Activated T-cell treated with anti-CD3 and anti-CD28 coated beads, Interleukin-2, amount 50 U/mL, for 48 hours (primary cell): ENCODE measurements at regions not wholly inside any gene's neighbourhood (a gene's known extent, or its start where the extent isn't known, plus 50 kb on each side); places are given as distances from the start of the nearest gene placed in this dataset.
A peak's percentile ranks its signal among the peaks of the same experiment; 100 is the strongest.

Experiments
- DNase-seq, 2 experiments: peaks; one replicate each; pipeline ENCODE4 v3.0.0-alpha.2; 2020

DNA sequence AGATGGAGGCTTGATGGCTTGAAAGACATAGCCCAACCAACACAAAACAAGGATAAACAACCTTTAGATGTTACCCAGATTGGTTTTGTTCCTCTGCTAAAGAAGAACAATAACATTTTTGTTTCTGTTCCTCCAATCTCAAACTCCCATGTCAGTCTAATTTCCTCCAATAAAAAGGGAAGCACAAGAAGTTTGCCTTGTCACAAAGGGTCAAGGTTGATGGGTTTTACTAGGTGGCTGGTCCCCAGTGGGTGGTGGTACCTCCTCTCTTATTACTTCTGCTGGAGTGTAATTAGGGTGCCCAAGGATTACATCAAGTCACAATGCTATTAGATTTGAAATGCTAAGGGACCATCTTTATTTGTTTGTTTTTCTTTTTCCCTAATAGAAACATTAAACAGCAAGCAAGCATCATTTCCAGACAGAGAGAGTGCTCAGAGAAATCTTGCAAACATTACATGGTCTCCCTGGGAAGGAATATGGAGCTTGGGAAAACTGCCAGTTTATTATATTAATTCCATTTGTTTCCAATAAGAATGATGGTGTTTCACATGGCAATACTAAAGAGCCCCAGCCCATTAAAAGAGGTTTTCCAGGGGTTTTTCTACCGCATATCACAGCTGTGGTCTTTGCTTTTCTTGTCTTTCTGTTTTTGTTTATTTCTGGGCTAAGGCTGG is 78.3 kb upstream of the AOAH start:
- no peak for DNase-seq

DNA sequence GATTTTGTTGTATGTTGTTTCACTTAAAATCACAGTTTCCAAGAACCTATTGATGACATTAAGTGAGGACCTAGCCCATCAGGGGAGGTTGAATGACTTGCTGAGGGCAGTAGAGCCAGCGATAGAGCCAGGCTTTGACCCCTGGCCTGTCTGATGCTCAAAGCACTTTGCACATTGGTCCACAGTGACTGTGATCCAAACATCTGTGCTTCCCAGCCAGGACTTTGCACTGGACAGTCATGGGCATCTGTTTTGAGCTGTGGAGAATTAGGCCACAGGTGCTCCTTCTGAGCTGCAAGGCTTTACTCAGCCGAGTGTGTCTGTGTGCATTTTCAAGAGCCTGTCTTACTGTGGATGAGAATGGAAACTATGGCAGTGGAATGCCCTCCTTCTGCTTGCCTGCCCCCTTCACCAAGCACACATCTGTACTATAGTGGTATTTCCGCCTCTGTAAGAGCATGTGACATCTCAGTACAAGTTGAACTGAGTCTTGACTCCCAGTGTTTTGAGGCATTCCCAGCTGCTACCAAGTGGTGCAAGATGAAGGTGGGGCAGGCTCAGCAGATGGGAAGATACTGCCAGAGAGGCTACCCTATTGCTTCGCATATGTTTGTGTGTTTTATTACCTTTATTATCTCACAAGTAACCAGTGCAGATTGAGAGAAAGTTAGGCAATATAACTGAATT is 72.7 kb upstream of the AOAH start:
- DNase-seq: no peak

DNA sequence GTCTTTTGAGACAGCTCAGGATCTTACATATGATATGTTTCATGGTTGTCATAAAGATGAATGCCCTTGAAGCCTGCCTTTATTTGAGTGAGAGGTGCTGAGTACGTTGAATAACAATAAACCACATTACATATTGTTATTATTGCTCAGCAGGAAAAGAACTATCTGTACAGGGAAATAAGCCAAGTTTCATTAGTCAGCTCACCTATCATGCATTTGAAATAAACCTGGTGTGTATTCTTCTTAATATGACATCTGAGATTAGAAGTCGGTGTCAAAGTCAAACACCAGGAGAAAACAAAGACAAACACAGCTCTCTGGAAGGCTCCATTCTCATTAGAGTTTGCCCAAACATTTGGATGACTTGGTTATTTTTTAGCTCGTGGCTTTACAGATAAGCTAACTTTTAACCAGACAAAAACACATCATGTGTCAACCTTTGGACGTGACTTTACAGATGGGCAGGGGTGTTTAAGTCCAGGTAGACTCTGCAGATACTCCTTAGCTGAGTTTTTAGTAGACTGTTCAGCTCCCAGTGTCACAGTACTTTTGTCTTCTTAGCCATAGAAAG is 71.2 kb upstream of the AOAH start:
- no peak for DNase-seq

DNA sequence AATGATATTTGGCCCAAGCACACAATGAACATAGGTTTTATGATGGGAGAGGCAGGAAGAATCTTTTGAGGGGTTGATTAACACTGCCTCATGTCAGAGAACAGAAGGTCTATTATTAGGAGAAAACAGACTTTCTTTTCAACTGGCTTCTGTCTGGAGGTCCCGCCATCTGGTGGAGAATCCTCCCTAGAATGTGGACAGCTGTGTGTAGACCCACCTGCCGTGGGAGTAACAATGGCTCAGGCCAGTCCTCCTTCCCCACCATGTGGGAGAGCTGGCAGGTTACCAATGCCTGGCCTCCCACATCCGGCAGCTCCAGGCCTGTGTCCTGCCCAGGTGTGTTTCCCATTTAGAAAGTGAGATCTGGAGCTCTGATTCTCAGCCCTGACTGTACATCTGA is 70.4 kb upstream of the AOAH start:
- DNase-seq: no peak

DNA sequence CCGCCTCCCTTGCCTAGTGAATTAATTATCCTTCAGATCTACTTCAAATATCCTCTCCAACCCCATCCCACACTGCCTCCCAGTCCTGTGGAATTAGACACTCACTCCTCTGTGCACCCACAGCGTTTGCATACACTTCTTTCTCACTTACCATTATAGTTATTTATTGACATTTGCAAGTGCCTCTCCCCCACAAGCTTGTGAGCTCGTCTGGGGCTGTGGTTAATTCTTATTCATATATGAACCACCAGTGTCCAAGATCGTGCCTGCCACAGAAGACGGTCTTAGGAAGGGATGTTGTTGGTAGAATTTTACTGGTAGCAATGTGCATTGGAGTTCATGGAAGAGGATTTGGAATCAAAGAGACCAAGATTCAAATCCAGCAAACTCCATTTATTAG is 68.1 kb upstream of the AOAH start:
- DNase-seq: no peak

DNA sequence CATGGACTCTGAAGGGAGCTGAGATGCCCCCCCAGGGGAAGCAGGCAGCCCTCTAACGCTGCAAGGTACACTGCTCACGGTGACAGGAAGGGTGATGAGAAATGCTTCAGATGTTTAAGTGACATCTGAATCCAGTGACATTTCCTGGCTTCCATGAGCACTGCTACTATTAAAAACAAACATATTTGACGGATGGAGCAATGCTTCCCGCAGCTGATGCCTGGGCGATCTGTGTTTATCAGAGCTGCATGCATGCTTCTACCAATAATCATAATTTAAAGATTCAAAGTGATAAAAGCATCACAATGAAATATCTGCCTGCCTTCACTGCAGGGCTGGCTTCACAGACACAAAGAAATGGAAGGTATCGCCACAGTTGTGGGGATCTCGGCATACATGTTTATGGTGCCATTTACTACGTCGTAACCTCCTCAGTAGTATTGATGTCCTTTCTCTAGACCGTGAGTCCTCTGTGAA is 66.1 kb upstream of the AOAH start:
- no peak for DNase-seq

DNA sequence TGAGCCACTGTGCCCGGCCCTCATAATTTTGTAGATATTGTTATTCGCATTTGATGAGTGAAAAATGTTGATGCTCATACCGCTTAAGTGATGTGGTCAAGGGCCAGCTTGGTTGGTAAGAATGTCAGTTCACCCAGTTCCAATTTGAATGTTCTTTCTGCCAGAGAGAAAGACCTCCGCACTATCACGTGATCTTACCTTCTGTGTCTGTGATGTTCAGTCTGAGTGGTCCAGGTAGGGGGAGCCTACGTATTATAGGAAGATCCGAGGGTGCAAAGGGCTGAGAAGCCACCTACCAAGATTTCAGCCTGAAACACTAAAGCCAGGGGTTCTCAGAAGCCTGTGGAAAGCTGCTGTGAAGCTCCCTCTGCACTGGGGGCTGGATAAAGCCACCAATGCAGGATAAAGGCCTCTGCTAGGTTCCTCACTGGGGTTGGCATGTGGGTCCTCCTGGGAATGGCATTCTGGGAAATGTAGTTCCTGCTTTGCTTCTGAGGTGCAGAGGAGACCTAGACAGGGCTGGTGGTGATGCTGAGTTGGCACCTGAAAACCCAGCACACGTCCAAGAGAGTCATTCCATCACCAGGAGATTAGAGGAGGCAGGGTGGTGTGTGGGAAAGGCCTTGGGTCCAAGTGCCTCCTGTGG is 64.7 kb upstream of the AOAH start:
- no peak for DNase-seq

DNA sequence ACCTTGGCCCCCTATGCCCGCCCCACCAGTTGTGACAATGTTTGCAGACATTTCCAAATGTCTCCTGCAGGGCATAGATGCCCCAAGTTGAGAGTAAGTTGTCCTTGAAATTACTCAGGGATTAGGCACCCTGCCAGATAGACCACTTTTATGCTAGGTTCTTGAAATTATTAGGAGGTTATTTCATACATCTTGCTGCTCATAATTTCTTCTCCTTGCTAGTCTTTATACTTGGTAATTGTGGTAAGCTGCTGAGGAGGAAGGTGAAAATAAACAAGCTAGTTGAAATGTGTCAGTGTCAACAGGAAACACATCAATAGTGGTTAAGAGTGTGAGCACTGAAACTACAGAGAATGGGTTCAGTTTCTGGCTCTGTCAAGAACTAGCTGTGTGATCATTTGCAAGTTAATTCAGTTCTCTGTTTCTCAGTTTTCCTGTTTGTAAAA is 63.7 kb upstream of the AOAH start:
- DNase-seq: no peak

DNA sequence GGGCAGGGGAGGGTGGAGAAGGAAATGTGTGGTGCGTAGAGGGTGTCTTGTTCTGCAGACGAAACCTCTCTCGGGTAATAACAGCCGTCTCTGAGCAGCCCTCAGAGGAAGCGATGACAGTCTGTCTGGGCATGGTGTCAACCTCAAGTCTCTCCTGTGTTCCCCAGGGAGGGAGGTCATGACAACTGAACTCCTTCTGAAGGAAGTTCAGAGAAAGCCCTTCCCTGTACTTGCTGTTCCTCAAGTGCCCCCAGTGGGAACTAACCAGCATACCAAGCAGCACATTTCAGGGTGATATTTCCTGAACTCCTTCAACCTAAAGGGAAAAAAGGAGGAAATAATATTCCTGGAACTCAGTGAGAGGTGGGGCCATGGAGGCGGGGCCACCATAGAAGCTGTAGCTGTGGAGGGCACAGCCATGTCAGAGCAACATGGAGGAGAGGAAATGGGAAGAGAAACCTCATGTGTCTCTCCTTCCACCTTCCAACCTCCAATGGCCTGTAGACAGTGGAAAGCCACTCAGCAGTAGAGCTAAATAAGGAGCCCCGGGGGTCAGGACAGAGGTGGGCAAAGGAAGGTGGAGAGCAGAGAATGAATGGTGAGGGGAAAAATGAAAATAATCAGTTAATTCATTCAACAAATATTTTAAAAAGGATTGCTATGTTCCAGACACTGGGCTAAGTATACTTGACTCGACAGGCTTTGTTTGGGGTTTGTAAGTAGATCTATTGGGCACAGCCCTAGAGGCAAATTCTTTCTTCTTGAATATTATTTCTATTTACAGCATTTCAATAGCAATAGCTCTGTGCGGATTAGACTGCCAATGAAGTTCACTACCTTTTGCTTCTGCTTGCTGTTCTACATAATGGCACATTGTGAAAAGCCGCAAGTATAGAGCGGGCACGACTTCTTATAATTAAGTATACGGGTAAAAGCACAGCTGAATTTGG is 61.0 kb upstream of the AOAH start:
- DNase-seq: peak; percentile 62 to 66

DNA sequence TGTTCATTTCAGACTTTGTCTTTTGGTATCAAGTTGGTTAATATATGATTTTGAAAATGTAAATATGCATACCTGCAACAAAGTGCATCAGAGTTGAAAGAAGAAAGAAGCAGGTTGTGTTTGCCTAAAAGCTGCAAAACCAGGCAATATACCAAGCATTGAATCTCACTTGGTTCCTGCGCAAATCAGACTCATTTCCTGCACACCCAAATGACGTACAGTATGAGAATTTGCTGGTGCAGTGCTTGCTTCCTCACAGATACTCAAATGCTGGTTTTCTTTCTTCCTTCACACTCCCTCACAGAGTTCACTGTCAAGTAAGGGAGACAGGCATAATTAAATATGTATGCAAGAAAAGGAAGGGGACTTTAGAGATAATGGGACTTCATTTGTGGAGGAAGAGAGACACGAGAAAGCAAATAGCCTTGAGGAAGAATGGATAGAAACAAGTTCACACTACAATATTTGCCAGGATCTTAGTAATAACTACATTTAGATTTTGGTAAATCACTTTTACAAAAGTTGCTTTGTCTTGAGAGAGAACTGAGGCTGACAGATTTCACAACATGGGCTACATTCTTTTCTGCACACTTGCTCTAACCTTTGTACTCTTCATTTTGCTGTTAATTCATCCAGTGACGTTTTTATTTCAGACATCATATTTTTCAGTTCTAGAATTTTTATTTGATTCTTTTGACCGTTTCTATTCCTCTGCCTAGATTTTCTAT is 56.9 kb upstream of the AOAH start:
- DNase-seq: no peak

DNA sequence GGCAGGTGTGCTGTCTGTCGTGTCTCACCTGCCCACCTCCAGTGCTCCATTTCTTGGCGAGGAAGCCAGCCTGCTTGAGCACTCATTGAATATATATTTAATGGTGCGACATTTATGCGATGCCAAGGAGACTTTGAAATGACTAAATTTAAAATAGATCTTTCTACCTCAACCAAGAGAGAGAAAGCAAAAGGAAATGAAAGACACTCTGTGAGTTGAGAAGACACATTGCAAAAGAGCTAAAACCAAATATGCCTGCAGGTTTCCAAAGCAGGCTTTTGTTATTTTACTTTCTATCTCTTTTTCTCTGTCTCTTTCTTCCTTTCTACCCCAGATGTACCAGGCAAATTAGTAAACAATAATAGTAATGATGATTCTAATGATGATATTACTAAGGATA is 53.6 kb upstream of the AOAH start:
- DNase-seq: no peak

DNA sequence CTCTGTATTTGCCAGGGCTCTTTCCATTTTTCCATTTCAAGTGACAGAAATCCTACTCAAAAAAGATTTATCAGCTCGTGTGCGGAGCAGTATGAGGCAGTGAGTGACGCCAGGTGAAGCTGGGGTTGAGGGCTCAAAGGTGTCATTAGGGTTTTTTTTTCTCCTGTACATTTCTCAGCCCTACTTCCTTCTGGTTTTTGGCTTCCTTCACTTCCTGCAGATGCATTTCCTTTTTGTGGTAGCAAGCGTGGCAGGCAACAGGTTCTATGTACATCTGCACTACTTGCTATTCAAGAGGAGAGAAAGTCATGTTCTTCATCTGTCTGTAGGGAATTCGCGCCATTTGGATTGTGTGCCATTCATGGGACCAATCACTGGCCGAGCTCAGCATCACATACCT is 52.8 kb upstream of the AOAH start:
- no peak for DNase-seq

DNA sequence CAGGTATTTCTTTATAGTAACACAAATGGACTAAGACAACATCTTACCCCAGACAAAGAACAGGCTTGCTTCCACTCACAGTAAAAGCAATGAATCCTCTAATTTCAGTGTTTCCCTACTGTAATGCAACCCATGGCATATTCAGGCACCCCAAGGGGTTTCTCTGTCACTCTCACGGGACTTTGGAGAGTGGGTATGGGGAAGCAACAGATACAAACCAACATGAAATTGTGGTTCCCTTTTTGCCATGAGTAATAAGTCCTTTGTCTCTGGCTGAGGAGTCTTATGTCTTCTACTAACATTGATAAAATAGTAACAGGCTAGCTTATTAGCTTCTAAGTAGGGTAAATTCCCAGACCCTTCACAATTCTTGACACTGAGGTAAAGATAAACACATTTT is 51.4 kb upstream of the AOAH start:
- no peak for DNase-seq

DNA sequence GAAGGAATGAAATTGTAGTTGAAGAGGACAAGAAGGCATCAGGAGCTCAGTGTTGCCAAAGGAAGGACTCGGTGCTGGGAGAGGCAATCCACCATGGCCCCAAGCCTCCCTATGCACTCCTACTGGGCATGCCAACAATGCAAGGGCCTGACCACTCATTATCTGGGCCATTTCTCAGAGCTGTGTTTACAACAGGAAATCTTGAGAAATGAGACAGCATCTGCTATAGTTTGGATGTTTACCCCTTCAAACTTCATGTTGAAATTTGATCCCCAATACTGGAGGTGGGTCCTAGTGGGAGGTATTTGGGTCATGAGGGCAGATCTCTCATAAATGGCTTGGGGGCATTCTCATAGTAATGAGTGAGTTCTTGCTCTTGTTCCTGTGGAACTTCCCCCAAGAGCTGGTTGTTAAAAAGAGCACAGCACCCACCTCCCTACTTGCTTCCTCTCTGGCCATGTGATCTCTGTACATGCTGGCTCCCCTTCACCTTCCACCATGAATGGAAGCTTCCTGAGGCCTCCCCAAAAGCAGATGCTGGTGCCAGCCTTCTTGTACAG is 50.8 kb upstream of the AOAH start:
- DNase-seq: no peak
